ENCODE measurements at regions not wholly inside any gene's neighbourhood (a gene's known extent, or its start where the extent isn't known, plus 50 kb on each side); places are given as distances from the start of the nearest gene placed in this dataset.

GRCh38 chr2:47636176-47636575 is 65.4 kb upstream of the KCNK12 start:
- no peak for TF ChIP-seq CTCF (IDR thresholded peaks at IDR 0.05)
- TF ChIP-seq POLR2A (IDR thresholded peaks at IDR 0.05): no peak

Data from right lobe of liver (tissue), 4 donors.